AG04450 (cell line): ENCODE measurements at regions not wholly inside any gene's neighbourhood (a gene's known extent, or its start where the extent isn't known, plus 50 kb on each side); places are given as distances from the start of the nearest gene placed in this dataset.

Experiments
- CTCF ChIA-PET: fragments of 300-600, 350-600 bp; formaldehyde crosslinking; extraction: SDS; loops from one replicate; lab custom pipeline; 2022; ENCODE audit warnings: antibody characterized with exemption, inconsistent platforms; lab: Charles Lee
- POLR2A ChIA-PET: fragments of 350-600 bp; formaldehyde crosslinking; extraction: SDS; loops from one replicate; lab custom pipeline; 2021; ENCODE audit warnings: antibody characterized with exemption, inconsistent platforms; lab: Yijun Ruan, JAX
- DNase-seq: peaks from one replicate; pipeline ENCODE4 v3.0.0-alpha.2; 2011; ENCODE audit warnings: low read depth, low spot score
- H3K27ac ChIP-seq: one replicate; pipeline ENCODE4 v1.5.1; 2012; ENCODE audit warnings: low read depth, low read length, control low read depth
- H3K27me3 ChIP-seq: one replicate; pipeline ENCODE4 v1.6.0; 2012; ENCODE audit warnings: low read length; ENCODE audit not compliant: control insufficient read depth, insufficient read depth
- H3K4me3 ChIP-seq: 2 replicates; pipeline ENCODE4 v1.5.1; 2011; ENCODE audit warnings: mild to moderate bottlenecking, low read depth, low read length, control low read depth
- H3K9me3 ChIP-seq: 2 replicates; pipeline ENCODE4 v1.5.1; 2012; ENCODE audit warnings: low read length; ENCODE audit not compliant: control insufficient read depth, insufficient read depth
- CTCF ChIP-seq: IDR thresholded peaks from 2 replicates; pipeline ENCODE4 v1.5.1; 2011; ENCODE audit warnings: low read depth, low read length, control low read depth, inconsistent platforms

DNA sequence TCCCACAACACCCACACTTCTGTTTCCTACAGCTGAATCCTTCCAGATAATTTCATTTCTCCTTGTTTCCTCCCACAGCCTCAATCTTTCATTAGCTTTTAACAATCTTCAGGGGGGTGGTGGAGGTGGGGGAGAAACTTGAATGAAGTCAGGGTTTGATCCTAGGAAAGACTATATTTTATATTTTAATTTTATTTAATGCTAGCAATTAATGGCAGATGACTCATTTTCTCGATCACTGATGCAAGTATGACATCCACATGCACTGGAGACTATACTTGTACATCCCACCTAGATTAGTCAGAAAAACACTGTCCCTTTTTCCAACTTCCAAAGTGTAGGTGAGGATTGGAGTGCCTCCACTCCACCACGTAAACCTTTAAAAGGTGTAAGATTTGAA, 1181.3 kb upstream of the AUTS2 start:
- no peak for TF ChIP-seq CTCF
- CTCF ChIA-PET, result no interaction called here
- DNase-seq, result no peak
- POLR2A ChIA-PET, result no interaction called here
- Histone ChIP-seq H3K27me3 (no peaks in the 10 kb centered on the region), H3K27ac (no peak overlapping the region), H3K4me3 (no peak overlapping the region), H3K9me3 (peaks cover 25% of the 10 kb centered on the region)

DNA sequence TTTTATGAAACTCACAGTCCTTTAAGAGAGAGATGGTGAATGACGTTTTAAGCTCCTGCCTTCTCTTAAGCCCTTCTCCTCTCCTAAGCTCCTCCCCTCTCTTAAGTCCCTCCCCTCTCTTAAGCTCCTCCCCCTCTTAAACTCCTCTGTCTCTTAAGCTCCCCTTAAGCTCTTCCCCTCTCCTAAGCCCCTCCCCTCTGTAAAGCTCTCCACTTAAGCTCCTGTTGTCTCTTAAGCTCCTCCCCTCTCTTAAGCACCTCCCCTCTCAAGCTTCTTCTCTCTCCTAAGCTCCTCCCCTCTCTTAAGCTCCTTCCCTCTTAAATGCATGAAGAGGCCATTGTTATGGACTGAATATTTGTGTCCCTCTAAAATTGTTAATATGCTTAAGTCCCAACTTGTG, 1180.6 kb upstream of the AUTS2 start:
- Histone ChIP-seq H3K27me3 (no peaks in the 10 kb centered on the region), H3K4me3 (no peak overlapping the region), H3K27ac (no peak overlapping the region), H3K9me3 (peaks cover 28% of the 10 kb centered on the region)
- POLR2A ChIA-PET, result no interaction called here
- CTCF ChIA-PET, result no interaction called here
- no peak for DNase-seq
- TF ChIP-seq CTCF, result no peak

DNA sequence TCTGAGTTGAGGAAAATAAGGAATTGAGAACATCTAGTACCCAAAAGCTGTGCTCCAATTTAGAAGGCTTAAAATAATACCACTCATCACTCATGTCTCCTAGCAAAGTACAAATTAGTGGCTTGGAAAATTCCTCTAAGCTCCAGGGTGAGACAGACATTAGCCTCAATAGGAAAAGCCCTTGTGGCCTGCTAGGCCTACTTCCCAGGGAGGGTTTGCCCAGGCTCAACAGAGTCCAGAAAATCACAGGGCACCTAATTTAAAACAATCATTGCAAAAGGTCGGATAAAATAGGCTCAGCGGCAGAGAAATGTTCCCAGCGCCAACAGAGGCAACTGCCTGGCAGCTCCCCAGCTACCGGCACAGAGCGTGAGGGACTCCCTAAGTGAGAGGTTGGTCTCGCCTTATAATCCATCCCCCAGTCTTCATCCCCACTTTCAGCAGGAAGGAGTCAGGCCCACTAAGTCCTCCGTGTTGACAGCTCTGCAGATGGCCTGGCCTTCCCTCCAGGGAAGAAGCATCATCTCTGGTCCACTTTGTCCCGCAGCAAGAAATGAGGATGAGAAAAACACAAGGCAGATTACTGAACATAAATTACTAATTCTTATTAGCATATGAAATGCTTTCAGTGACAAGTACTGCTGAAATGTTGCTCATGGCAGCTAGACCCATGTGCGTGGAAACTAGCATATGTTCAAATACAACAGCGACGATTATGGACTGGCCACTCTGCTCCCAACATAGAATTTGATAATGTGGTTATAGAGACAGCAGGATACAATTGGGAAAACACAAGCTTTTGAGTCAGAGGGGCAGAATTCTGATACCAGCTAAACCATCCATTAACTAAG, 1177.7 kb upstream of the AUTS2 start:
- no peak for DNase-seq
- H3K27ac ChIP-seq, result no peak overlapping the region
- POLR2A ChIA-PET, result no interaction called here
- peaks cover 25% of the 10 kb centered on the region for H3K9me3 ChIP-seq
- no peak overlapping the region for H3K4me3 ChIP-seq
- TF ChIP-seq CTCF, result no peak
- CTCF ChIA-PET, result no interaction called here
- no peaks in the 10 kb centered on the region for H3K27me3 ChIP-seq

GRCh38 chr7:68421712-68422111, 1176.6 kb upstream of the AUTS2 start:
- no peak overlapping the region for H3K27ac ChIP-seq
- CTCF ChIA-PET, result no interaction called here

More at GRCh38 chr7:68421712-68422111, 1176.6 kb upstream of the AUTS2 start:
- H3K9me3 ChIP-seq, result peaks cover 24% of the 10 kb centered on the region
- no peaks in the 10 kb centered on the region for H3K27me3 ChIP-seq
- POLR2A ChIA-PET, result no interaction called here
- no peak overlapping the region for H3K4me3 ChIP-seq
- no peak for TF ChIP-seq CTCF
- no peak for DNase-seq
